LNCAP (cell line): ENCODE measurements at regions not wholly inside any gene's neighbourhood (a gene's known extent, or its start where the extent isn't known, plus 50 kb on each side); places are given as distances from the start of the nearest gene placed in this dataset.

Experiments
- TF ChIP-seq, protein P1 (sequence below): fragments of 450-650 bp; IDR thresholded peaks from 2 replicates; pipeline ENCODE4 v1.5.1; 2017; ENCODE audit warnings: mild to moderate bottlenecking

DNA sequence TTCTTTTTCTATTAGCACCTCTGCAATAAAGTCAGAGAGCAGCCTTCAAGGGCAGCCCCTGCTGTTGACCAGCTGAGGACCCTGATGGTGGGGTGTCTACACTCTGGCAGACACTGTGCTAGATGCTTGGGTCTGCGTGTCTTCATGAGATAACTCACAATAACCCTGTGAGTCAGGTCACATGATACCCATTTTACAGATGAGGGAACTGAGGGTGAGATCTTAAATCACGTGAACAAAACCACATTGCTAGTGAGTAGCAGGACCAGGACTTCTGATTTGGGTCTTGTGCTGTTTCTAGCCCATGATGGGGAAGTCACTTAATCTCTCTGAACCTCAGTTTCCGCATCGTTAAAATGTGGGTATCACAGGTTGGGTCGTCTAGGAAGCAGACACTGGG is 118.5 kb upstream of the LIPC start:
- TF ChIP-seq, protein P1, sequence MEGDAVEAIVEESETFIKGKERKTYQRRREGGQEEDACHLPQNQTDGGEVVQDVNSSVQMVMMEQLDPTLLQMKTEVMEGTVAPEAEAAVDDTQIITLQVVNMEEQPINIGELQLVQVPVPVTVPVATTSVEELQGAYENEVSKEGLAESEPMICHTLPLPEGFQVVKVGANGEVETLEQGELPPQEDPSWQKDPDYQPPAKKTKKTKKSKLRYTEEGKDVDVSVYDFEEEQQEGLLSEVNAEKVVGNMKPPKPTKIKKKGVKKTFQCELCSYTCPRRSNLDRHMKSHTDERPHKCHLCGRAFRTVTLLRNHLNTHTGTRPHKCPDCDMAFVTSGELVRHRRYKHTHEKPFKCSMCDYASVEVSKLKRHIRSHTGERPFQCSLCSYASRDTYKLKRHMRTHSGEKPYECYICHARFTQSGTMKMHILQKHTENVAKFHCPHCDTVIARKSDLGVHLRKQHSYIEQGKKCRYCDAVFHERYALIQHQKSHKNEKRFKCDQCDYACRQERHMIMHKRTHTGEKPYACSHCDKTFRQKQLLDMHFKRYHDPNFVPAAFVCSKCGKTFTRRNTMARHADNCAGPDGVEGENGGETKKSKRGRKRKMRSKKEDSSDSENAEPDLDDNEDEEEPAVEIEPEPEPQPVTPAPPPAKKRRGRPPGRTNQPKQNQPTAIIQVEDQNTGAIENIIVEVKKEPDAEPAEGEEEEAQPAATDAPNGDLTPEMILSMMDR: no peak

DNA sequence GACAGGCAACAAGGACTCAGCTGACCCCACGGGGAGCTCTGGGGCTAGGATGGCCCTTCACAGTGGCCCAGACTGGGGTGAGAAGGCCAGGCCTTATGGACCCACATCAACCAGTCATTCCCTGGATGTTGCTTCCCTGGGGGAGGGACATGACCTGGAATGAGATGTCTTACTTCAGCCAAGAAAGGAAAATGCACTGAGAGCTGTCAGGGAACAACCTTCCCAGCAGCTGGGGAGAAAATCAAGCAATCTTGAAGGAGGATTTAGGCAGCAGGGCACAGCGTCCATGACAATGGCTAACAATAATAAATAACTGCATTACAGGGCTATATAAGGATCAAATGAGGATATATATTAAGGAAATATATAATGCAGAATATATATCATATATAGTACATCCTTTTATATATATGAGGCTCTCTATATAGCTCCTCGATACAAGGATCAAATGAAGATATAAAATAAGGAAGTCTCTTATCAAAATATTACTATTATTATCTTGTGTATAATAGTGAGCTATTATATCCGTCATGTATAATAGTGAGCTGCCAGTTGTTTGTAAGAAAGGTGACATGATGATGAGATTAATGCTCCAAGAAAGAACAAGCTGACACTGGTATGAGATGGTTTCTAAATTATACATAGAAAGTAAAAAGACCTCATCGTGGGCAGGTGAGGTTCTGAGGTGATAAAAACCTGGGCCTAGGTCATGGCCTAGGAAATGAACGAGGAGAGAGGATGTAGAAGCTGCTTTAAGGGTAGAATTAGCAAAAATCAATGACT is 117.8 kb upstream of the LIPC start:
- TF ChIP-seq, protein P1: no peak

DNA sequence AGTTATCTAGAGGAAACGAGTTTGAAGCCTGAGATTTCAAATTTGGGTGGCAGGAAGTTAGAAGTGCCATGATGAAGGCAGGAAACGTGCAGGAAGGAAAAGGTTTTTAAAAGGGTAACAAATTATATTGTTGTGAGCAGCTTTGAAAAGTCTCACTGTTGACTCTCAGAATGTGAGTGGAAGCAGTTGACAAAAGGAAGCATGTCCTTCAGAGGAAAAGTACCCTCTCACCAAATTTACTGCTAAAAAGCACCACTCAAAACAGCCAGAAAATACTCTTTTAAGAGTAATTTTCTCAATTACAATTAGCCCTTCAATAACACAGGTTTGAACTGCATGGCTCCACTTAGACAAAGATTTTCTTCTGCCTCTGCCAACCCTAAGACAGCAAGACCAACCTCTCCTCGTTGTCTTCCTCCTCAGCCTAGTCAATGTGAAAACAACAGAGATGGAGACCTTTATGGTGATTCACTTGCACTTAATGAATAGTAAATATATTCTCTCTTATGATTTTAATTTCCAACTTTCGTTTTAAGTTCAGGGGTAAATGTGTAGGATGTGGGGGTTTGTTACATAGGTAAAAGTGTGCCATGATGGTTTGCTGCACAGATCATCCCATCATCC is 117.1 kb upstream of the LIPC start:
- TF ChIP-seq, protein P1: no peak

DNA sequence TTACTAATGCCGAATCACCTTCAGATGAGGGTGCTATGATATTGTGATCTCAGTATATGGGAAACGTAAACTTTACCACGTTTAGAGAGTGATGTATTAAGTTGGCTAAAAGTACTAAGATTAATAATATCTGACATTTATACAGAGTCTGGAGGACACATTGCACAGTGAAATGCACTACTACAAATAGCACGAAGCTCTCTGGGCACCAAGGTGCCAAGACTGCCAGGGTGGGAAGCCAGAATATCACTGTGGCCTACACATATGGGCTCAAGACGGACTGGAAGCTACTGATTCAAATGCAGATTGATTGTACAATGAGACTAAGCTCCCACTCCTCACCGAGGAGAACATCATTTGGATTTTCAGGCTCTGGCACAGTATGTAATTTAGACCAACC is 113.3 kb upstream of the LIPC start:
- TF ChIP-seq, protein P1: no peak

DNA sequence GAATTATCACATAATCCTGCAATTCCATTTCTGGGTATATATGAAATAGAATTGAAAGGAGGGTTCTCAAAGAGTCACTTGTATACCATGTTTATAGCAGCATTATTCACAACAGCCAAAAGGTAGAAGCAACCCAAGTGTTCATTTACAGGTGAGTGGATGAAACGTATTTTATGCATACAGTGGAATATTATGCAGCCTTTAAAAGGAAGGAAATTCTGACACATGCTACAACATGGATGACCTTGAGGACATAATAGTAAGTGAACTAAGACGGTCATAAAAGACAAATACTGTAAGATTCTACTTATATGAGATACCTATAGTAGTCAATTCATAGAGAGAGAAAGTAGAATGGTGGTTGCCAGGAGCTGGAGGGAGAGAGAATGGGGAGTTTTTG is 110.8 kb upstream of the LIPC start:
- TF ChIP-seq, protein P1: no peak

DNA sequence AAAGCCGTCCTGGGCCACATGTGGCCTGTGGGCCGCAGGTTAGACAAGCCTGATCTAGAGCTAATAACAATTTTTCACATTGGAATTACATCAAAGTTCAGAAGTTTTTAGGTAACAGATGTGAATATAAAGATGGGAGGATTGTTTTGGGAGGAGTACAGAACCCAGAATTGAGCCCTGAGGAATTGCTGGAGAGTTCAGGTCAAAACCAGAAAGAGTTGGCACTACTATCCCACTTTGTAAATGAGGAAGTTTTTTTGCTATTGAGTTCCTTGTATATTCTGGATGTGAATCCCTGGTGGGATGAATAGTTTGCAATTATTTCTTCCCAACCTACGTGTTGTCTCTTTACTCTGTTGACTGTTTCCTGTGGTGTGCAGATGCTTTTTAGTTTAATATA is 109.5 kb upstream of the LIPC start:
- TF ChIP-seq, protein P1: no peak

DNA sequence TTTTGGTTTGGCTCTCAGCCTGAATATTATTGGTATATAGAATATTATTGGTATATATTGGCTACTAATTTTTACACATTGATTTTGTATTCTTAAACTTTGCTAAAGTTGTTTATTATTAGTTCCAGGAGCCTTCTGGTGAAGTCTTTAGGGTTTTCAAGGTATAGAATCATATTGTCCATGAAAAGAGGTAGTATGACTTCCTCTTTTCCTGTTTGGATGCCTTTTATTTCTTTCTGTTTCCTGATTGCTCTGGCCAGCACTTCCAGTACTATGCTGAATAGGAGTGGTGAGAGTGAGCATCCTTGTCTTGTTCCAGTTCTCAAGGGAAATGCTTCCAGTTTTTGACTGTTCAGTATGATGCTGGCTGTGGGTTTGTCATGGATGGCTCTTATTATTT is 107.3 kb upstream of the LIPC start:
- TF ChIP-seq, protein P1: no peak
